MM.1S (cell line): ENCODE measurements at regions not wholly inside any gene's neighbourhood (a gene's known extent, or its start where the extent isn't known, plus 50 kb on each side); places are given as distances from the start of the nearest gene placed in this dataset.

ENCODE experiments used
- DNase-seq: peaks from one replicate; pipeline ENCODE4 v3.0.0-alpha.2; 2015
- H2AFZ ChIP-seq: fragments of 300-600 bp; sonication (generic); 2 replicates; pipeline ENCODE4 v1.6.0; 2016; ENCODE audit warnings: antibody characterized with exemption, low read length
- H3F3A ChIP-seq: fragments of 300-600 bp; sonication (generic); 2 replicates; pipeline ENCODE4 v1.6.1; 2016; ENCODE audit warnings: mild to moderate bottlenecking, antibody characterized with exemption, low read length, moderate library complexity, mixed read lengths; ENCODE audit not compliant: insufficient read depth
- H3K27ac ChIP-seq: fragments of 300-600 bp; sonication (generic); 2 replicates; pipeline ENCODE4 v1.5.1; 2016; ENCODE audit warnings: mild to moderate bottlenecking, low read length
- H3K27me3 ChIP-seq: fragments of 300-600 bp; sonication (generic); replicated peaks from 2 replicates; pipeline ENCODE4 v1.6.0; 2016; ENCODE audit warnings: low read length; ENCODE audit not compliant: insufficient read depth
- H3K36me3 ChIP-seq: fragments of 300-600 bp; sonication (generic); replicated peaks from 2 replicates; pipeline ENCODE4 v1.6.1; 2016; ENCODE audit warnings: mild to moderate bottlenecking, low read length, mixed read lengths; ENCODE audit not compliant: insufficient read depth
- H3K4me1 ChIP-seq: fragments of 300-600 bp; sonication (generic); 2 replicates; pipeline ENCODE4 v1.6.1; 2016; ENCODE audit warnings: low read length, mixed read lengths
- H3K4me2 ChIP-seq: fragments of 300-600 bp; sonication (generic); 2 replicates; pipeline ENCODE4 v1.6.0; 2016; ENCODE audit warnings: low read depth, low read length
- H3K4me3 ChIP-seq: fragments of 300-600 bp; sonication (generic); 2 replicates; pipeline ENCODE4 v1.5.1; 2016; ENCODE audit warnings: low read length, mixed read lengths
- H3K79me2 ChIP-seq: fragments of 300-600 bp; sonication (generic); 2 replicates; pipeline ENCODE4 v1.6.1; 2016; ENCODE audit warnings: mixed run types, low read length, mixed read lengths
- H3K9ac ChIP-seq: fragments of 300-600 bp; sonication (generic); 2 replicates; pipeline ENCODE4 v1.6.1; 2016; ENCODE audit warnings: low read length, mixed read lengths
- H3K9me2 ChIP-seq: fragments of 300-600 bp; sonication (generic); replicated peaks from 2 replicates; pipeline ENCODE4 v1.6.1; 2016; ENCODE audit warnings: mild to moderate bottlenecking, low read length, mixed read lengths; ENCODE audit not compliant: insufficient read depth
- H3K9me3 ChIP-seq: fragments of 300-600 bp; sonication (generic); replicated peaks from 2 replicates; pipeline ENCODE4 v1.6.1; 2016; ENCODE audit warnings: mild to moderate bottlenecking, low read length, mixed read lengths; ENCODE audit not compliant: insufficient read depth
- H4K20me1 ChIP-seq: fragments of 300-600 bp; sonication (generic); 2 replicates; pipeline ENCODE4 v1.6.1; 2016; ENCODE audit warnings: mild to moderate bottlenecking, low read length, moderate library complexity, mixed read lengths; ENCODE audit not compliant: insufficient read depth
- EZH2 ChIP-seq: fragments of 300-600 bp; sonication (generic); optimal IDR thresholded peaks from 2 replicates; pipeline ENCODE3; 2017; ENCODE audit warnings: low read depth, mild to moderate bottlenecking, antibody characterized with exemption, low read length, mixed read lengths
- EZH2phosphoT487 ChIP-seq: fragments of 300-600 bp; sonication (generic); IDR thresholded peaks from 2 replicates; pipeline ENCODE4 v1.6.1; 2018; ENCODE audit warnings: antibody characterized with exemption, low read length
- TF ChIP-seq, protein P1 (sequence below): fragments of 300-600 bp; sonication (generic); IDR thresholded peaks from 2 replicates; pipeline ENCODE4 v1.5.1; 2016; ENCODE audit warnings: antibody characterized with exemption, low read length, mixed read lengths

DNA sequence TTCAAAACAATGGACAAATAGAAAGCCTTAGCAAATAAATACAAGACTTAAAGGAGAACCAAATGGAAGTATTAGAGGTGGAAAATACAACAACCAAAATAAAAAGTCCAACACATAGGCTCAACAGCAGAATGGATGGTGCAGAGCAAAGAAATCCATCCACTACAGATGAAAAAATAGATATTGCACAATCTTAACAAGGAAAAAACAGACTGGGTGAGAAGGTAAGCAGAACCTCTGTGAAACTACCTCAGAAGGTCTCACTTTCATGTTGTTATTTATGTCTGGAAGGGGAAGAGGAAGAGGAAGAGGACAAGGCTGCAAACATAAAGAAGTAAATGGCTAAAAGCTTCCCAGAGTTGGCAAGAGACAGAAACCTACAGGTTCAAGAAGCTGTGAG is 158.7 kb upstream of the NBPF11 start:
- Histone ChIP-seq H3K4me3 (no peak overlapping the region), H3K27ac (no peak overlapping the region), H3K4me1 (peaks cover 29% of the 10 kb centered on the region), H3K9ac (no peak overlapping the region), H3K36me3 (no peaks in the 10 kb centered on the region), H3K9me2 (no peaks in the 10 kb centered on the region), H3K4me2 (peak overlapping the region; percentile 16; the same call in 1 of the 2 replicates), H3K79me2 (no peaks in the 10 kb centered on the region), H3K9me3 (no peaks in the 10 kb centered on the region), H3K27me3 (peaks cover 9% of the 10 kb centered on the region), H3F3A (peaks cover 26% of the 10 kb centered on the region), H2AFZ (no peak overlapping the region), H4K20me1 (no peaks in the 10 kb centered on the region)
- no peak for DNase-seq
- TF ChIP-seq, protein P1, sequence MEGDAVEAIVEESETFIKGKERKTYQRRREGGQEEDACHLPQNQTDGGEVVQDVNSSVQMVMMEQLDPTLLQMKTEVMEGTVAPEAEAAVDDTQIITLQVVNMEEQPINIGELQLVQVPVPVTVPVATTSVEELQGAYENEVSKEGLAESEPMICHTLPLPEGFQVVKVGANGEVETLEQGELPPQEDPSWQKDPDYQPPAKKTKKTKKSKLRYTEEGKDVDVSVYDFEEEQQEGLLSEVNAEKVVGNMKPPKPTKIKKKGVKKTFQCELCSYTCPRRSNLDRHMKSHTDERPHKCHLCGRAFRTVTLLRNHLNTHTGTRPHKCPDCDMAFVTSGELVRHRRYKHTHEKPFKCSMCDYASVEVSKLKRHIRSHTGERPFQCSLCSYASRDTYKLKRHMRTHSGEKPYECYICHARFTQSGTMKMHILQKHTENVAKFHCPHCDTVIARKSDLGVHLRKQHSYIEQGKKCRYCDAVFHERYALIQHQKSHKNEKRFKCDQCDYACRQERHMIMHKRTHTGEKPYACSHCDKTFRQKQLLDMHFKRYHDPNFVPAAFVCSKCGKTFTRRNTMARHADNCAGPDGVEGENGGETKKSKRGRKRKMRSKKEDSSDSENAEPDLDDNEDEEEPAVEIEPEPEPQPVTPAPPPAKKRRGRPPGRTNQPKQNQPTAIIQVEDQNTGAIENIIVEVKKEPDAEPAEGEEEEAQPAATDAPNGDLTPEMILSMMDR = no peak

- Histone ChIP-seq H3K27me3 (peaks cover 9% of the 10 kb centered on the region), H3K9me3 (no peaks in the 10 kb centered on the region), H3K27ac (no peak overlapping the region), H4K20me1 (no peaks in the 10 kb centered on the region), H2AFZ (no peak overlapping the region), H3K4me3 (no peak overlapping the region), H3K79me2 (no peaks in the 10 kb centered on the region), H3K4me1 (peaks cover 23% of the 10 kb centered on the region), H3K36me3 (no peaks in the 10 kb centered on the region), H3K9me2 (no peaks in the 10 kb centered on the region), H3K9ac (no peak overlapping the region), H3F3A (peaks cover 19% of the 10 kb centered on the region), H3K4me2 (peak overlapping the region; percentile 16; the same call in 1 of the 2 replicates)
- TF ChIP-seq EZH2phosphoT487 (no peak), EZH2 (no peak)
- TF ChIP-seq, protein P1 = no peak
- no peak for DNase-seq
Measured at GRCh38 chr1:148309940-148310500, 157.9 kb upstream of the NBPF11 start.

GRCh38 chr1:148308832-148309458 is 156.9 kb upstream of the NBPF11 start:
- no peak overlapping the region for H3K4me3 ChIP-seq
- no peaks in the 10 kb centered on the region for H3K79me2 ChIP-seq
- TF ChIP-seq, protein P1 = no peak
- TF ChIP-seq EZH2phosphoT487 (no peak), EZH2 (no peak)

More at GRCh38 chr1:148308832-148309458, 156.9 kb upstream of the NBPF11 start:
- Histone ChIP-seq H3K4me2 (no peak overlapping the region), H3K9ac (no peak overlapping the region), H3K4me1 (peaks cover 17% of the 10 kb centered on the region), H3K36me3 (no peaks in the 10 kb centered on the region), H3K9me2 (no peaks in the 10 kb centered on the region), H3K27ac (no peak overlapping the region), H4K20me1 (no peaks in the 10 kb centered on the region), H3K27me3 (peaks cover 13% of the 10 kb centered on the region), H3F3A (peaks cover 15% of the 10 kb centered on the region), H3K9me3 (no peaks in the 10 kb centered on the region), H2AFZ (no peak overlapping the region)
- no peak for DNase-seq
